ENCODE measurements at regions not wholly inside any gene's neighbourhood (a gene's known extent, or its start where the extent isn't known, plus 50 kb on each side); places are given as distances from the start of the nearest gene placed in this dataset.

GRCh38 chr3:190183121-190183520 lies 62.4 kb upstream of the P3H2 start:
- H3K27me3 Mint-ChIP-seq (ENCODE audit: low read depth) = no peaks in the 10 kb centered on the region
- Histone ChIP-seq H3K23ac (ENCODE audit: insufficient read length, low read depth, low read length) (no peak overlapping the region), H3K9ac (ENCODE audit: extremely low read depth, insufficient read length, low read length) (no peak overlapping the region), H2AFZ (ENCODE audit: low read length) (no peak overlapping the region), H4K91ac (ENCODE audit: insufficient read length, low read depth, low read length) (no peak overlapping the region), H2AK5ac (ENCODE audit: insufficient read length, low read length) (no peak overlapping the region), H3K14ac (ENCODE audit: insufficient read depth, low read length) (no peak overlapping the region), H3T11ph (ENCODE audit: low read length) (no peak overlapping the region), H3K27ac (ENCODE audit: insufficient read length, low read depth, low read length) (no peak overlapping the region), H3K79me1 (ENCODE audit: insufficient read depth, low read depth, low read length, poor library complexity, severe bottlenecking) (no peaks in the 10 kb centered on the region), H2BK20ac (ENCODE audit: low read depth, low read length, poor library complexity, severe bottlenecking) (no peak overlapping the region), H3K27me3 (ENCODE audit: insufficient read depth, low read length) (no peaks in the 10 kb centered on the region), H3K18ac (ENCODE audit: insufficient read length, low read depth, low read length) (no peak overlapping the region), H4K5ac (ENCODE audit: insufficient read length, low read depth, low read length) (no peak overlapping the region), H3K79me2 (ENCODE audit: insufficient read depth, low read length) (no peaks in the 10 kb centered on the region), H3K9me3 (ENCODE audit: control insufficient read depth, low read depth, low read length) (no peaks in the 10 kb centered on the region), H3K4me2 (ENCODE audit: insufficient read depth, insufficient read length, low read length) (no peak overlapping the region), H2BK12ac (ENCODE audit: insufficient read length, low read depth, low read length) (no peak overlapping the region), H4K20me1 (ENCODE audit: control insufficient read depth, insufficient read depth, insufficient read length) (no peaks in the 10 kb centered on the region), H2BK120ac (ENCODE audit: low read depth, low read length, poor library complexity, severe bottlenecking) (no peak overlapping the region), H2BK15ac (ENCODE audit: low read depth, low read length) (no peak overlapping the region), H3K4ac (ENCODE audit: low read depth, low read length) (no peak overlapping the region), H3K56ac (ENCODE audit: insufficient read length, low read depth, low read length) (no peak overlapping the region), H4K8ac (replicated peaks; ENCODE audit: insufficient read length, low read depth, low read length) (no peak overlapping the region), H3K4me1 (ENCODE audit: insufficient read depth, low read length) (no peaks in the 10 kb centered on the region), H2BK5ac (ENCODE audit: insufficient read length, low read length) (no peak overlapping the region), H3K23me2 (ENCODE audit: insufficient read length, low read depth, low read length, poor library complexity, severe bottlenecking) (no peaks in the 10 kb centered on the region)
- no peak for DNase-seq
- no CpG with 5 or more reads among the region's 4 CpGs for WGBS (ENCODE audit: extremely low coverage, insufficient read length, low lambda C conversion rate)
- H3K36me3 Mint-ChIP-seq (ENCODE audit: insufficient read depth in 1 of 3, low read depth in 3 of 3) = no peaks in the 10 kb centered on the region
- H3K4me1 Mint-ChIP-seq = peaks cover 5 to 6% of the 10 kb centered on the region in 2 experiments
- no peaks in the 10 kb centered on the region for H3K9me3 Mint-ChIP-seq
- H3K4me3 Mint-ChIP-seq = no peak overlapping the region
- no peak for TF ChIP-seq CTCF (conservative IDR thresholded peaks at IDR 0.05)
- no peak overlapping the region for H3K27ac Mint-ChIP-seq

Data from H9 (cell line).